ENCODE measurements at regions not wholly inside any gene's neighbourhood (a gene's known extent, or its start where the extent isn't known, plus 50 kb on each side); places are given as distances from the start of the nearest gene placed in this dataset.

- ChIA-PET POLR2A (no interaction called here), CTCF (no interaction called here)
- no TSS peak for BruUV-seq (replicated peaks)
- no peak for ATAC-seq
- in situ Hi-C loops (cut with HindIII; ENCODE audit: low pct_unique_long_range_greater_than_20kb, low sequenced_read_pairs) (no loop called here), intact Hi-C loops (cut with micrococcal nuclease; ENCODE audit: unreplicated experiment) (no loop called here)
- H3K36me3 ChIP-seq (ENCODE audit: control insufficient read depth, insufficient read depth, low read length) = no peaks in the 10 kb centered on the region
- no peaks in the 10 kb centered on the region for H3K9me3 ChIP-seq (ENCODE audit: control insufficient read depth, insufficient read depth, low read depth, low read length)
- no peaks in the 10 kb centered on the region for H3K27me3 ChIP-seq (ENCODE audit: control insufficient read depth, insufficient read depth, low read length)
- no peaks in the 10 kb centered on the region for H3K4me1 ChIP-seq (ENCODE audit: control insufficient read depth, insufficient read depth, low read length)
- no peak overlapping the region for H3K4me3 ChIP-seq (ENCODE audit: low read depth in 2 of 2, low read length in 2 of 2)
- TF ChIP-seq CTCF (IDR thresholded peaks at IDR 0.05) (no peak), REST (IDR thresholded peaks at IDR 0.05; ENCODE audit: insufficient read depth in 1 of 2, low read depth in 2 of 2, low read length in 1 of 2) (no peak), TCF7L2 (IDR thresholded peaks at IDR 0.05; ENCODE audit: low read depth, low read length) (no peak), POLR2AphosphoS5 (IDR thresholded peaks at IDR 0.05; ENCODE audit: low read depth, low read length) (no peak), SIN3A (IDR thresholded peaks at IDR 0.05; ENCODE audit: borderline replicate concordance, insufficient read depth, low read depth, low read length) (no peak)
- H3K27ac ChIP-seq (ENCODE audit: low read length) = no peak overlapping the region
- DNase-seq (ENCODE audit: low read depth, low spot score) = no peak
These were observed 458.8 kb downstream of the DSC3 start for GRCh38 chr18:30583768-30584167.

GRCh38 chr18:30582078-30582477 lies 460.5 kb downstream of the DSC3 start:
- in situ Hi-C loops (cut with HindIII; ENCODE audit: low pct_unique_long_range_greater_than_20kb, low sequenced_read_pairs) = no loop called here
- no peak for ATAC-seq
- TF ChIP-seq POLR2AphosphoS5 (IDR thresholded peaks at IDR 0.05; ENCODE audit: low read depth, low read length) = no peak
- TF ChIP-seq SIN3A (IDR thresholded peaks at IDR 0.05; ENCODE audit: borderline replicate concordance, insufficient read depth, low read depth, low read length) = no peak
- Histone ChIP-seq H3K27ac (ENCODE audit: low read length) (no peak overlapping the region), H3K27me3 (ENCODE audit: control insufficient read depth, insufficient read depth, low read length) (no peaks in the 10 kb centered on the region), H3K4me1 (ENCODE audit: control insufficient read depth, insufficient read depth, low read length) (no peaks in the 10 kb centered on the region), H3K36me3 (ENCODE audit: control insufficient read depth, insufficient read depth, low read length) (no peaks in the 10 kb centered on the region), H3K4me3 (ENCODE audit: low read depth in 2 of 2, low read length in 2 of 2) (no peak overlapping the region), H3K9me3 (ENCODE audit: control insufficient read depth, insufficient read depth, low read depth, low read length) (no peaks in the 10 kb centered on the region)
- intact Hi-C loops (cut with micrococcal nuclease; ENCODE audit: unreplicated experiment) = no loop called here
- POLR2A ChIA-PET = no interaction called here
- CTCF ChIA-PET = no interaction called here
- DNase-seq (ENCODE audit: low read depth, low spot score) = no peak
- BruUV-seq (replicated peaks) = no TSS peak

- TF ChIP-seq REST (IDR thresholded peaks at IDR 0.05; ENCODE audit: insufficient read depth in 1 of 2, low read depth in 2 of 2, low read length in 1 of 2) = no peak
- no peak for TF ChIP-seq POLR2AphosphoS5 (IDR thresholded peaks at IDR 0.05; ENCODE audit: low read depth, low read length)
- BruUV-seq (replicated peaks) = no TSS peak
- in situ Hi-C loops (cut with HindIII; ENCODE audit: low pct_unique_long_range_greater_than_20kb, low sequenced_read_pairs) = no loop called here
- Histone ChIP-seq H3K4me3 (ENCODE audit: low read depth in 2 of 2, low read length in 2 of 2) (no peak overlapping the region), H3K27ac (ENCODE audit: low read length) (no peak overlapping the region), H3K9me3 (ENCODE audit: control insufficient read depth, insufficient read depth, low read depth, low read length) (no peaks in the 10 kb centered on the region), H3K4me1 (ENCODE audit: control insufficient read depth, insufficient read depth, low read length) (no peaks in the 10 kb centered on the region), H3K36me3 (ENCODE audit: control insufficient read depth, insufficient read depth, low read length) (no peaks in the 10 kb centered on the region), H3K27me3 (ENCODE audit: control insufficient read depth, insufficient read depth, low read length) (no peaks in the 10 kb centered on the region)
- DNase-seq (ENCODE audit: low read depth, low spot score) (no peak), ATAC-seq (no peak)
- POLR2A ChIA-PET = no interaction called here
- intact Hi-C loops (cut with micrococcal nuclease; ENCODE audit: unreplicated experiment) = no loop called here
- CTCF ChIA-PET = no interaction called here
These were observed 463.8 kb downstream of the DSC3 start for GRCh38 chr18:30578707-30579106.

Measured in Panc1 (cell line).